Endothelial cell of umbilical vein (primary cell): ENCODE measurements at regions not wholly inside any gene's neighbourhood (a gene's known extent, or its start where the extent isn't known, plus 50 kb on each side); places are given as distances from the start of the nearest gene placed in this dataset.

Source experiments
- BruUV-seq: library from RNA; stranded (reverse); fragments of 400-500 nt; replicated peaks from 2 replicates; lab custom pipeline; 2021; lab: Mats Ljungman, UMichigan
- CTCF ChIA-PET: fragments of 300-600, 350-600 bp; sonication (Branson Sonifier 250); formaldehyde crosslinking; loops from one replicate; lab custom pipeline; 2021; ENCODE audit warnings: antibody characterized with exemption, inconsistent platforms; lab: Charles Lee
- POLR2A ChIA-PET: fragments of 300-600, 350-600 bp; sonication (Branson Sonifier 250); formaldehyde crosslinking; loops from one replicate; lab custom pipeline; 2021; ENCODE audit warnings: antibody characterized with exemption, inconsistent platforms; lab: Charles Lee
- DNase-seq: peaks from one replicate; pipeline ENCODE4 v3.0.0-alpha.2; 2011; ENCODE audit warnings: low read depth, low spot score
- FAIRE-seq: peaks from 2 replicates; lab custom pipeline; 2011; peaks lifted over from hg19 to GRCh38; lab: Jason Lieb, UNC
- H2AFZ ChIP-seq: 2 replicates; pipeline ENCODE4 v1.6.0; 2012; ENCODE audit warnings: low read depth, low read length, control low read depth, inconsistent platforms
- H3K27ac ChIP-seq: 2 replicates; pipeline ENCODE4 v1.5.1; 2011; ENCODE audit warnings: low read depth, mild to moderate bottlenecking, control low read depth, low read length, moderate library complexity; ENCODE audit not compliant: insufficient read depth
- H3K27me3 ChIP-seq, 2 experiments: 2 replicates each; pipeline versions ENCODE4 v1.6.0 to v1.6.1; 2011; ENCODE audit warnings: low read length in 2 of 2, mixed read lengths in 1 of 2; ENCODE audit not compliant: control insufficient read depth in 2 of 2, insufficient read depth in 2 of 2
- H3K36me3 ChIP-seq, 2 experiments: 2 replicates in 1 of 2; 3 replicates in 1 of 2; pipeline ENCODE4 v1.5.1; 2011; ENCODE audit warnings: low read length in 2 of 2, mild to moderate bottlenecking in 1 of 2, moderate library complexity in 1 of 2; ENCODE audit not compliant: control insufficient read depth in 2 of 2, insufficient read depth in 2 of 2; ENCODE audit errors: extremely low read depth in 1 of 2
- H3K4me1 ChIP-seq: 3 replicates; pipeline ENCODE4 v1.5.1; 2011; ENCODE audit warnings: mild to moderate bottlenecking, low read length; ENCODE audit not compliant: control insufficient read depth, insufficient read depth; ENCODE audit errors: extremely low read depth
- H3K4me2 ChIP-seq: 2 replicates; pipeline ENCODE4 v1.6.1; 2011; ENCODE audit warnings: low read length, control low read depth, mixed read lengths; ENCODE audit not compliant: insufficient read depth
- H3K4me3 ChIP-seq, 3 experiments: fragments of 200-600 bp in 1 of 3; sonication (generic), shearing (Covaris generic) in 1 of 3; replicated peaks in 1 of 3; 2 replicates each; pipeline ENCODE4 v1.5.1; 2011 to 2016; ENCODE audit warnings: control low read depth in 3 of 3, low read length in 3 of 3, mild to moderate bottlenecking in 2 of 3, inconsistent platforms in 1 of 3, low read depth in 1 of 3, moderate library complexity in 1 of 3; ENCODE audit not compliant: insufficient read depth in 1 of 3
- H3K79me2 ChIP-seq: 2 replicates; pipeline ENCODE4 v1.6.0; 2012; ENCODE audit warnings: low read length, inconsistent platforms; ENCODE audit not compliant: control insufficient read depth, insufficient read depth
- H3K9ac ChIP-seq: replicated peaks from 2 replicates; pipeline ENCODE3; 2011; ENCODE audit warnings: low read length, control low read depth; ENCODE audit not compliant: insufficient read depth; ENCODE audit errors: extremely low read depth
- H3K9me1 ChIP-seq: replicated peaks from 3 replicates; pipeline ENCODE4 v1.6.0; 2011; ENCODE audit warnings: mild to moderate bottlenecking, low read length; ENCODE audit not compliant: control insufficient read depth, insufficient read depth; ENCODE audit errors: extremely low read depth
- H3K9me3 ChIP-seq: replicated peaks from 2 replicates; pipeline ENCODE4 v1.5.1; 2012; ENCODE audit warnings: low read length, inconsistent platforms; ENCODE audit not compliant: control insufficient read depth, insufficient read depth
- H4K20me1 ChIP-seq: replicated peaks from 2 replicates; pipeline ENCODE3; 2011; ENCODE audit warnings: mild to moderate bottlenecking, low read length; ENCODE audit not compliant: control insufficient read depth, insufficient read depth; ENCODE audit errors: extremely low read depth
- EZH2 ChIP-seq: IDR thresholded peaks from 2 replicates; pipeline ENCODE4 v1.6.1; 2012; ENCODE audit warnings: borderline replicate concordance, low read depth, mild to moderate bottlenecking, moderate library complexity, low read length, inconsistent platforms; ENCODE audit not compliant: severe bottlenecking
- FOS ChIP-seq: IDR thresholded peaks from 2 replicates; pipeline ENCODE4 v1.6.1; 2011; ENCODE audit warnings: mild to moderate bottlenecking, low read length, moderate library complexity, borderline replicate concordance; ENCODE audit not compliant: insufficient read depth
- GATA2 ChIP-seq: IDR thresholded peaks from 2 replicates; pipeline ENCODE4 v1.7.0; 2011; ENCODE audit warnings: low read depth, mild to moderate bottlenecking, moderate library complexity, mixed read lengths, low read length; ENCODE audit not compliant: insufficient read length, insufficient read depth
- JUN ChIP-seq: IDR thresholded peaks from 2 replicates; pipeline ENCODE4 v1.6.1; 2011; ENCODE audit warnings: borderline replicate concordance, low read depth; ENCODE audit not compliant: insufficient read length, insufficient read depth
- MAX ChIP-seq: IDR thresholded peaks from 2 replicates; pipeline ENCODE4 v1.6.1; 2011; ENCODE audit not compliant: insufficient read depth, insufficient read length
- MYC ChIP-seq: IDR thresholded peaks from one replicate; pipeline ENCODE4 v1.6.1; 2011; ENCODE audit warnings: mild to moderate bottlenecking, low read depth, low read length
- POLR2A ChIP-seq: IDR thresholded peaks from 2 replicates; pipeline ENCODE4 v1.6.1; 2012; ENCODE audit warnings: low read depth, mild to moderate bottlenecking, control low read depth, low read length
- POLR2AphosphoS5 ChIP-seq: IDR thresholded peaks from 2 replicates; pipeline ENCODE4 v1.6.1; 2012; ENCODE audit warnings: low read depth, mild to moderate bottlenecking, control low read depth, low read length, moderate library complexity; ENCODE audit not compliant: insufficient read depth
- dilution Hi-C: fragments of 300-500 bp; cut with MboI; formaldehyde crosslinking; loops from one replicate; pipeline ENCODE4 v1.15.0; 2019; ENCODE audit warnings: low sequenced_read_pairs; ENCODE audit not compliant: extremely low pct_ligation_motif_present
- intact Hi-C: fragments of 100-400 bp; cut with micrococcal nuclease; formaldehyde crosslinking; loops from one replicate; pipeline ENCODE4 v1.10.0; 2022

- dilution Hi-C loops = no loop called here
- TF ChIP-seq POLR2AphosphoS5 (no peak), EZH2 (no peak)
- H3K36me3 ChIP-seq = no peaks in the 10 kb centered on the region
- POLR2A ChIA-PET = no interaction called here
- FAIRE-seq (no peak), DNase-seq (no peak)
- no peaks in the 10 kb centered on the region for H3K79me2 ChIP-seq
- no peaks in the 10 kb centered on the region for H3K9me3 ChIP-seq
- no peaks in the 10 kb centered on the region for H3K4me1 ChIP-seq
- H3K27ac ChIP-seq = no peak overlapping the region
- no peak overlapping the region for H3K9ac ChIP-seq
- H3K4me3 ChIP-seq = no peak overlapping the region
- H3K4me2 ChIP-seq = no peak overlapping the region
- no peaks in the 10 kb centered on the region for H4K20me1 ChIP-seq
- no peaks in the 10 kb centered on the region for H3K27me3 ChIP-seq
- CTCF ChIA-PET = no interaction called here
- H2AFZ ChIP-seq = no peak overlapping the region
- BruUV-seq = no TSS peak
- H3K9me1 ChIP-seq = no peaks in the 10 kb centered on the region
- intact Hi-C loops = no loop called here
These were observed 629.2 kb downstream of the OTOL1 start for GRCh38 chr3:162125790-162126189.

GRCh38 chr3:162130582-162130981 lies 634.0 kb downstream of the OTOL1 start:
- H3K36me3 ChIP-seq = no peaks in the 10 kb centered on the region
- no peak overlapping the region for H3K9ac ChIP-seq
- no peak for FAIRE-seq
- no peaks in the 10 kb centered on the region for H3K9me3 ChIP-seq
- DNase-seq = no peak
- no peak overlapping the region for H3K27ac ChIP-seq
- H3K27me3 ChIP-seq = no peaks in the 10 kb centered on the region
- dilution Hi-C loops = no loop called here
- no peak overlapping the region for H2AFZ ChIP-seq
- CTCF ChIA-PET = no interaction called here
- no peak for TF ChIP-seq GATA2
- TF ChIP-seq POLR2AphosphoS5 = no peak
- TF ChIP-seq MYC = no peak
- no peak for TF ChIP-seq FOS
- TF ChIP-seq MAX = no peak
- no peak for TF ChIP-seq POLR2A
- TF ChIP-seq JUN = no peak
- no peak for TF ChIP-seq EZH2
- H3K4me1 ChIP-seq = no peaks in the 10 kb centered on the region
- H3K4me3 ChIP-seq = no peak overlapping the region
- BruUV-seq = no TSS peak
- POLR2A ChIA-PET = no interaction called here
- no peaks in the 10 kb centered on the region for H3K9me1 ChIP-seq
- no peaks in the 10 kb centered on the region for H4K20me1 ChIP-seq
- H3K4me2 ChIP-seq = no peak overlapping the region
- intact Hi-C loops = no loop called here
- no peaks in the 10 kb centered on the region for H3K79me2 ChIP-seq
